SK-N-SH treated with all-trans-retinoic acid at 6 μM for 48 hours (cell line): ENCODE measurements at regions not wholly inside any gene's neighbourhood (a gene's known extent, or its start where the extent isn't known, plus 50 kb on each side); places are given as distances from the start of the nearest gene placed in this dataset.

Experiments used
- ATAC-seq: fragments of 200-7000 bp; cut with Tn5 transposase; 3 replicates; pipeline ENCODE4 v1.9.1; 2020; ENCODE audit warnings: mild to moderate bottlenecking, moderate library complexity
- ARNTL ChIP-seq: fragments of 450-650 bp; formaldehyde crosslinking; IDR thresholded peaks from 2 replicates; pipeline ENCODE4 v1.5.0; 2020; ENCODE audit warnings: low read depth, mild to moderate bottlenecking, moderate library complexity, borderline replicate concordance
- CSDC2 ChIP-seq: fragments of 250-450 bp; sonication (Bioruptor Pico); IDR thresholded peaks from 2 replicates; pipeline ENCODE4 v1.5.0; 2020; ENCODE audit warnings: mild to moderate bottlenecking, moderate library complexity
- ESRRG ChIP-seq: fragments of 250-450 bp; sonication (Bioruptor Pico); IDR thresholded peaks from 2 replicates; pipeline ENCODE4 v1.6.1; 2021; ENCODE audit warnings: mild to moderate bottlenecking
- ISL1 ChIP-seq: fragments of 250-450 bp; sonication (Bioruptor Pico); IDR thresholded peaks from 2 replicates; pipeline ENCODE4 v2.1.2; 2022; ENCODE audit warnings: mild to moderate bottlenecking, moderate library complexity
- OSR1 ChIP-seq: fragments of 250-450 bp; sonication (Bioruptor Pico); IDR thresholded peaks from 2 replicates; pipeline ENCODE4 v1.8.0; 2022; ENCODE audit warnings: moderate library complexity, mild to moderate bottlenecking, inconsistent platforms
- PPARA ChIP-seq: fragments of 250-450 bp; sonication (Bioruptor Pico); IDR thresholded peaks from 2 replicates; pipeline ENCODE4 v1.5.0; 2020; ENCODE audit warnings: mild to moderate bottlenecking, borderline replicate concordance
- RARB ChIP-seq: fragments of 250-450 bp; sonication (Bioruptor Pico); IDR thresholded peaks from 2 replicates; pipeline ENCODE4 v1.8.0; 2021; ENCODE audit warnings: mild to moderate bottlenecking, moderate library complexity
- SNAI2 ChIP-seq: fragments of 250-450 bp; sonication (Bioruptor Pico); IDR thresholded peaks from 2 replicates; pipeline ENCODE4 v1.5.0; 2020; ENCODE audit warnings: mild to moderate bottlenecking, moderate library complexity
- TCF4 ChIP-seq: fragments of 250-450 bp; sonication (Bioruptor Pico); IDR thresholded peaks from 2 replicates; pipeline ENCODE4 v1.8.0; 2021; ENCODE audit warnings: mild to moderate bottlenecking, moderate library complexity, borderline replicate concordance
- TOX ChIP-seq: fragments of 250-450 bp; sonication (Bioruptor Pico); IDR thresholded peaks from 2 replicates; pipeline ENCODE4 v1.8.0; 2021; ENCODE audit warnings: mild to moderate bottlenecking, moderate library complexity, borderline replicate concordance
- ZC3H10 ChIP-seq: fragments of 250-450 bp; sonication (Bioruptor Pico); IDR thresholded peaks from 2 replicates; pipeline ENCODE4 v1.5.1; 2021; ENCODE audit warnings: mild to moderate bottlenecking, moderate library complexity
- ZFP3 ChIP-seq: fragments of 250-450 bp; sonication (Bioruptor Pico); IDR thresholded peaks from 2 replicates; pipeline ENCODE4 v1.5.0; 2020; ENCODE audit warnings: mild to moderate bottlenecking, moderate library complexity
- ZFP30 ChIP-seq: fragments of 450-650 bp; formaldehyde crosslinking; IDR thresholded peaks from 2 replicates; pipeline ENCODE4 v1.5.0; 2022; ENCODE audit warnings: mild to moderate bottlenecking, moderate library complexity
- ZNF565 ChIP-seq: fragments of 450-650 bp; formaldehyde crosslinking; conservative IDR thresholded peaks from 2 replicates; pipeline ENCODE4 v1.5.0; 2020; ENCODE audit warnings: low read depth, mild to moderate bottlenecking, moderate library complexity
- ZNF70 ChIP-seq: fragments of 450-650 bp; formaldehyde crosslinking; IDR thresholded peaks from 2 replicates; pipeline ENCODE4 v1.5.0; 2020; ENCODE audit warnings: mild to moderate bottlenecking, moderate library complexity
- TF ChIP-seq, protein P1 (sequence below): fragments of 250-450 bp; sonication (Bioruptor Pico); IDR thresholded peaks from 2 replicates; pipeline ENCODE4 v1.8.0; 2021; ENCODE audit warnings: low read depth, mild to moderate bottlenecking, moderate library complexity, borderline replicate concordance
- TF ChIP-seq, protein P2 (sequence below): fragments of 250-450 bp; sonication (Bioruptor Pico); IDR thresholded peaks from 2 replicates; pipeline ENCODE4 v1.8.0; 2020; ENCODE audit warnings: mild to moderate bottlenecking, moderate library complexity, borderline replicate concordance
- TF ChIP-seq, protein P3 (sequence below): fragments of 250-450 bp; sonication (Bioruptor Pico); IDR thresholded peaks from 2 replicates; pipeline ENCODE4 v1.5.1; 2020; ENCODE audit warnings: low read depth, mild to moderate bottlenecking, moderate library complexity
- TF ChIP-seq, protein P4 (sequence below): fragments of 250-450 bp; sonication (Bioruptor Pico); IDR thresholded peaks from 2 replicates; pipeline ENCODE4 v1.5.0; 2020; ENCODE audit warnings: mild to moderate bottlenecking, moderate library complexity
- TF ChIP-seq, protein P5 (sequence below): fragments of 250-450 bp; sonication (Bioruptor Pico); IDR thresholded peaks from 2 replicates; pipeline ENCODE4 v1.5.1; 2021; ENCODE audit warnings: mild to moderate bottlenecking, moderate library complexity

DNA sequence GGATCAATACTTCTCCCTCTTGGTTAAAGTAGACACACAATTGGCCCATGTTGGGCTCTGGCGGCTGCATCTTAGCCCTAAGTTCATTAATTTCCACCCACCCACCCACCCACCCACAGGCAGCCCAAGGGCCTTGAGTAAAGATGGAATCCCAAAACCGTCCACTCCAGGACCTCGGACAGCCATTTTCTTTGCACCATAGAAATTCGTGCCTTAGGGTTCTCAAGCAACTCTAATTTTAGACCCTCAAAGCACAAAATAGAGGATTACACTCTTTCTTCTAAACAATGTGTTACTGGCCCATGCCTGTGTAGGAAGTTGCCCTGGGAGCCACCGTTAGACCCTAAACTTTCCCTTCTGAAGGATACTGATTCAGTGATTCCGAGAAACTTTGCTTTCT lies 568.5 kb downstream of the IRX1 start:
- TF ChIP-seq, protein P1, sequence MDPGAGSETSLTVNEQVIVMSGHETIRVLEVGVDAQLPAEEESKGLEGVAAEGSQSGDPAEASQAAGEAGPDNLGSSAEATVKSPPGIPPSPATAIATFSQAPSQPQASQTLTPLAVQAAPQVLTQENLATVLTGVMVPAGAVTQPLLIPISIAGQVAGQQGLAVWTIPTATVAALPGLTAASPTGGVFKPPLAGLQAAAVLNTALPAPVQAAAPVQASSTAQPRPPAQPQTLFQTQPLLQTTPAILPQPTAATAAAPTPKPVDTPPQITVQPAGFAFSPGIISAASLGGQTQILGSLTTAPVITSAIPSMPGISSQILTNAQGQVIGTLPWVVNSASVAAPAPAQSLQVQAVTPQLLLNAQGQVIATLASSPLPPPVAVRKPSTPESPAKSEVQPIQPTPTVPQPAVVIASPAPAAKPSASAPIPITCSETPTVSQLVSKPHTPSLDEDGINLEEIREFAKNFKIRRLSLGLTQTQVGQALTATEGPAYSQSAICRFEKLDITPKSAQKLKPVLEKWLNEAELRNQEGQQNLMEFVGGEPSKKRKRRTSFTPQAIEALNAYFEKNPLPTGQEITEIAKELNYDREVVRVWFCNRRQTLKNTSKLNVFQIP, result no peak
- TF ChIP-seq ZNF70 (CRISPR knock-in tag) (no peak), ZNF565 (CRISPR knock-in tag) (no peak), ISL1 (CRISPR knock-in tag) (no peak), TCF4 (CRISPR knock-in tag) (no peak)
- TF ChIP-seq, protein P2, sequence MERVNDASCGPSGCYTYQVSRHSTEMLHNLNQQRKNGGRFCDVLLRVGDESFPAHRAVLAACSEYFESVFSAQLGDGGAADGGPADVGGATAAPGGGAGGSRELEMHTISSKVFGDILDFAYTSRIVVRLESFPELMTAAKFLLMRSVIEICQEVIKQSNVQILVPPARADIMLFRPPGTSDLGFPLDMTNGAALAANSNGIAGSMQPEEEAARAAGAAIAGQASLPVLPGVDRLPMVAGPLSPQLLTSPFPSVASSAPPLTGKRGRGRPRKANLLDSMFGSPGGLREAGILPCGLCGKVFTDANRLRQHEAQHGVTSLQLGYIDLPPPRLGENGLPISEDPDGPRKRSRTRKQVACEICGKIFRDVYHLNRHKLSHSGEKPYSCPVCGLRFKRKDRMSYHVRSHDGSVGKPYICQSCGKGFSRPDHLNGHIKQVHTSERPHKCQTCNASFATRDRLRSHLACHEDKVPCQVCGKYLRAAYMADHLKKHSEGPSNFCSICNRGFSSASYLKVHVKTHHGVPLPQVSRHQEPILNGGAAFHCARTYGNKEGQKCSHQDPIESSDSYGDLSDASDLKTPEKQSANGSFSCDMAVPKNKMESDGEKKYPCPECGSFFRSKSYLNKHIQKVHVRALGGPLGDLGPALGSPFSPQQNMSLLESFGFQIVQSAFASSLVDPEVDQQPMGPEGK (CRISPR knock-in tag), result no peak
- no peak for ATAC-seq

DNA sequence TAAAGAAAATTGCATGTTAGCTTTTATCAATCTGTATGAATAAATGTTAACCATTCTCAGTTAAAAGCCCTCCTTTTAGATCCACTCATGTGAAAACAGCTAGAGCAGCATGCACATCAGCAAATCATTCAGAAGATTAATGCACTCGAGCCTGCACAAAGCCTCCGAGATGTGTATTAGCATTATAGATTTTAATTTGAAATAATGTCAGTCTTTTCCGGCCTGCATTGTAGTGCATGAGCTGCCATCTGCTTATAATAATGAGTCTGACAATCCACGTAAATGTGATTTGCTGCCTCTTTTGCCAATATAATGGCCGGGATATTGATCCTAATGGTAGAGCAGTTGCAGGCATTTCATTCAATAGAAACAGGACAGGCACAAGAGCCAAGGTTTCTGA lies 585.1 kb downstream of the IRX1 start:
- ATAC-seq, result no peak

DNA sequence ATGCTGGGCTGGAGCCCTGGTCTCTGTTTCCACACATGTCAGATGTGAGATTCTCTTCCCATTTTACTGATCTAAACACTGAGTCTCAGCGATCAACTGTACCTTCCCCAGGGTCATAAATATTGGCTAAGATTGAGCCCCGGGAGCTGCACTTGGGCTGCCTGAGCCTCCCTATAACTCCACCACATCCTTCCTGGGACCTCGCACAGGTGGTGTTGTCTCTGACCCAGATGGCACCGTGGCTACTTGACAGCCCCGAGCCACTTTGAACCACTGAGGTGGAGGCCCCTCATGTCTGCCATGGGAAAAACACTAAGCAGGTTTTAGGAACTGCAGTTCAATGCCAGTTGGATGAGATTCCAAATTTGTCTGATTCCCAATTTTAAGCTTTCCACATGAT lies 586.5 kb downstream of the IRX1 start:
- TF ChIP-seq, protein P1, result no peak
- TF ChIP-seq TOX (CRISPR knock-in tag), result no peak
- no peak for TF ChIP-seq ZNF70 (CRISPR knock-in tag)
- TF ChIP-seq TCF4 (CRISPR knock-in tag), result no peak
- TF ChIP-seq ZC3H10 (CRISPR knock-in tag), result no peak
- TF ChIP-seq ARNTL, result no peak
- TF ChIP-seq ESRRG (CRISPR knock-in tag), result no peak
- no peak for TF ChIP-seq CSDC2 (CRISPR knock-in tag)
- TF ChIP-seq, protein P3, sequence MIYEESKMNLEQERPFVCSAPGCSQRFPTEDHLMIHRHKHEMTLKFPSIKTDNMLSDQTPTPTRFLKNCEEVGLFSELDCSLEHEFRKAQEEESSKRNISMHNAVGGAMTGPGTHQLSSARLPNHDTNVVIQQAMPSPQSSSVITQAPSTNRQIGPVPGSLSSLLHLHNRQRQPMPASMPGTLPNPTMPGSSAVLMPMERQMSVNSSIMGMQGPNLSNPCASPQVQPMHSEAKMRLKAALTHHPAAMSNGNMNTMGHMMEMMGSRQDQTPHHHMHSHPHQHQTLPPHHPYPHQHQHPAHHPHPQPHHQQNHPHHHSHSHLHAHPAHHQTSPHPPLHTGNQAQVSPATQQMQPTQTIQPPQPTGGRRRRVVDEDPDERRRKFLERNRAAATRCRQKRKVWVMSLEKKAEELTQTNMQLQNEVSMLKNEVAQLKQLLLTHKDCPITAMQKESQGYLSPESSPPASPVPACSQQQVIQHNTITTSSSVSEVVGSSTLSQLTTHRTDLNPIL (CRISPR knock-in tag), result no peak
- TF ChIP-seq SNAI2, result no peak
- TF ChIP-seq, protein P4, sequence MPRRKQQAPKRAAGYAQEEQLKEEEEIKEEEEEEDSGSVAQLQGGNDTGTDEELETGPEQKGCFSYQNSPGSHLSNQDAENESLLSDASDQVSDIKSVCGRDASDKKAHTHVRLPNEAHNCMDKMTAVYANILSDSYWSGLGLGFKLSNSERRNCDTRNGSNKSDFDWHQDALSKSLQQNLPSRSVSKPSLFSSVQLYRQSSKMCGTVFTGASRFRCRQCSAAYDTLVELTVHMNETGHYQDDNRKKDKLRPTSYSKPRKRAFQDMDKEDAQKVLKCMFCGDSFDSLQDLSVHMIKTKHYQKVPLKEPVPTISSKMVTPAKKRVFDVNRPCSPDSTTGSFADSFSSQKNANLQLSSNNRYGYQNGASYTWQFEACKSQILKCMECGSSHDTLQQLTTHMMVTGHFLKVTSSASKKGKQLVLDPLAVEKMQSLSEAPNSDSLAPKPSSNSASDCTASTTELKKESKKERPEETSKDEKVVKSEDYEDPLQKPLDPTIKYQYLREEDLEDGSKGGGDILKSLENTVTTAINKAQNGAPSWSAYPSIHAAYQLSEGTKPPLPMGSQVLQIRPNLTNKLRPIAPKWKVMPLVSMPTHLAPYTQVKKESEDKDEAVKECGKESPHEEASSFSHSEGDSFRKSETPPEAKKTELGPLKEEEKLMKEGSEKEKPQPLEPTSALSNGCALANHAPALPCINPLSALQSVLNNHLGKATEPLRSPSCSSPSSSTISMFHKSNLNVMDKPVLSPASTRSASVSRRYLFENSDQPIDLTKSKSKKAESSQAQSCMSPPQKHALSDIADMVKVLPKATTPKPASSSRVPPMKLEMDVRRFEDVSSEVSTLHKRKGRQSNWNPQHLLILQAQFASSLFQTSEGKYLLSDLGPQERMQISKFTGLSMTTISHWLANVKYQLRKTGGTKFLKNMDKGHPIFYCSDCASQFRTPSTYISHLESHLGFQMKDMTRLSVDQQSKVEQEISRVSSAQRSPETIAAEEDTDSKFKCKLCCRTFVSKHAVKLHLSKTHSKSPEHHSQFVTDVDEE (CRISPR knock-in tag), result no peak
- no peak for TF ChIP-seq PPARA
- TF ChIP-seq, protein P2 (CRISPR knock-in tag), result no peak
- TF ChIP-seq RARB (CRISPR knock-in tag), result no peak
- TF ChIP-seq, protein P5, sequence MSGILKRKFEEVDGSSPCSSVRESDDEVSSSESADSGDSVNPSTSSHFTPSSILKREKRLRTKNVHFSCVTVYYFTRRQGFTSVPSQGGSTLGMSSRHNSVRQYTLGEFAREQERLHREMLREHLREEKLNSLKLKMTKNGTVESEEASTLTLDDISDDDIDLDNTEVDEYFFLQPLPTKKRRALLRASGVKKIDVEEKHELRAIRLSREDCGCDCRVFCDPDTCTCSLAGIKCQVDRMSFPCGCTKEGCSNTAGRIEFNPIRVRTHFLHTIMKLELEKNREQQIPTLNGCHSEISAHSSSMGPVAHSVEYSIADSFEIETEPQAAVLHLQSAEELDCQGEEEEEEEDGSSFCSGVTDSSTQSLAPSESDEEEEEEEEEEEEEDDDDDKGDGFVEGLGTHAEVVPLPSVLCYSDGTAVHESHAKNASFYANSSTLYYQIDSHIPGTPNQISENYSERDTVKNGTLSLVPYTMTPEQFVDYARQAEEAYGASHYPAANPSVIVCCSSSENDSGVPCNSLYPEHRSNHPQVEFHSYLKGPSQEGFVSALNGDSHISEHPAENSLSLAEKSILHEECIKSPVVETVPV, result no peak
- TF ChIP-seq, all 23 proteins: peak for 0
- no peak for ATAC-seq

More for the DNA sequence above, 585.1 kb downstream of the IRX1 start:
- TF ChIP-seq, protein P4 (CRISPR knock-in tag), result no peak
- TF ChIP-seq ISL1 (CRISPR knock-in tag) (no peak), ARNTL (no peak), ESRRG (CRISPR knock-in tag) (no peak), ZNF70 (CRISPR knock-in tag) (no peak), ZFP3 (CRISPR knock-in tag) (no peak), CSDC2 (CRISPR knock-in tag) (no peak), OSR1 (CRISPR knock-in tag) (no peak), ZFP30 (CRISPR knock-in tag) (no peak), PPARA (no peak)
